NOMO-1 (cell line): ENCODE measurements at regions not wholly inside any gene's neighbourhood (a gene's known extent, or its start where the extent isn't known, plus 50 kb on each side); places are given as distances from the start of the nearest gene placed in this dataset.

Source experiments
- DNase-seq, 2 experiments: peaks; one replicate each; lab custom pipeline; 2025; ENCODE audit not compliant: unreplicated experiment in 2 of 2; lab: John Stamatoyannopoulos, UW

DNA sequence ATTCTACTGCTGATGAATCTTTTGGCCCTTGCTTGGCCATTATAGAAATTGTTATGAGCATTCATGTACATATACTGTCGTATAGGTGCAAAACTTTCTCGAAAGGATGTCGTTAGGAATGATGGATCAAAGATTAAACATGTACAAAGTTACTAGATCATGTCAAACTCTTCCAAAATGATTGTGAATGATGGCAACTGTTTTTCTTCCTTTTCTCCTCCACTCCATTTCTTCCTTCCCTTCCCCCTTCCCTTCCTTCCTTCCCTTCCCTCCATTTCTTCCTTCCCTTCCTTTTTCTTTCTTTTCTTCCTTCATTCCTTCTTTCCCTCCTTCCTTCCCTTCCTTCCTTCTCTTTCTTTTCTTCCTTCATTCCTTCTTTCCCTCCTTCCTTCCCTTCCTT is 973.9 kb downstream of the CDH11 start:
- DNase-seq = no peak

DNA sequence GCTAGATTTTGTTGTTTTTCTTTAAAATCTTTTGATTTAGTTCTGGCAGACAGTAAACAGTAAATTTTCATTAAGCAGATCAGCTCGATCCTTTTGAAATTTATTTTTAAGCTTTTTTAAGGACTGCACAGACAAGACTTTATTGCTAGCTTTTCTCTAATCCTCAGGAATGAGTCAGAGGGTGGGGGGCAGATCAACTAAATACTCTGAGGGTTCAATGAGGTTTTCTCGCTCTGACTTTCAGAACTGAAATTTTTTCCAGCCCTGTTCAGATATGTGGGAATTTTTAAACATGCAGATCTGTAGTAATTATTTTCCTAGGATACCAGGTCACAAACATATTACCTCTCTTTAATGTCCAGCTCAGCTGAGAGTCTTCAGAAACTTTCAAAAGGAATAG is 977.2 kb downstream of the CDH11 start:
- no peak for DNase-seq

DNA sequence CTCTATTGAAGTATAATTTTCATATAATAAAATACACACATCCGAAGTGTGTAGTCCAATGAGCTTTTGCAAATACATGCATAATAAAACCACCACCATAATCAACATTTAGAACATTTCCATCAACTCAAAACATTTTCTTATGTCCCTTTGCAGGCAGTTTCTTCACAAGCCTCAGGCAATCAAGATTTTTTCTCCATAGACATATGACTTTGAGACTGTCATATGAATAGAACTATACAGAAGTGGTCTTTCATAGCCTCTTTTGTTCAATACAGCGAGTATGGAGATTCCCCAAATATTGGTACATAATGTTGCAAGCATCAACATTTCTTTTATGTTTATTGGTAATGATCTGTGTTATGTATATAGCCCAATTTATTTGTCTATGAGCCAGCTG is 983.2 kb downstream of the CDH11 start:
- no peak for DNase-seq

DNA sequence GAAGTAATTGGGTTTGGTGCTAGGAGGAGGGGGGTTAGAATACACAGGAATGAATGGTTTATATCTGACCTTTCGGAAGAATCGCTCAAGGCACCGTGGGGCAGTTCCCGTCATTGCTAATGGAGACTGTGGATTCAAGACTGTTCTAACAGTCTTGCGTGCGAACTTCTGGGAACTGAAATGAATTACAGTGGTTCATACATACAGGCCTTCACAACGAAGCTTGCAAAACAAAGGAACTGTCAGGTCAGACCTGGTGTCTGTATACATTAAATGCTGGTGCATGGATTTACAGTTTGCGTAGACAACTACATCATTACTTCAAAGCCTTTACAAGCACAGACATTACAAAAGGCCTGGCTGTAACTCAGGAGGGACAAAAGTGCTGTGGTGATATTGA is 983.9 kb downstream of the CDH11 start:
- no peak for DNase-seq

DNA sequence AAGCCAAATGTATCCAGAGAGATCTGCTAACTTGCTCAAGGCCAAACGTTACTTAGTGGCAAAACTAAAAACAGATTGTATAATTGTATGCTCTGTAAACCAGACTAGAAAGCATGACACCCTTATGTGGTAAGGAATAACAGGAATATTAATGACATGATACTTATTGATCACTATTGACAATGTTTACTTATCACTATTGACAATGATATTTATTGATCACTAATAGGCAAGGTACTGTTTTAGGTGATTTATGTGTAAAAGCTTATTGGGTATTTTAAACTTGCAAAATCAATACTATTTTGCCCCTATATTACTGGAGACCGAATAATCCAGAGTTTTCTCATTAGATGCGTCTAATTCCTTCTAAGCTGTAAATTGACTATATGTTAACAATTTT is 985.1 kb downstream of the CDH11 start:
- no peak for DNase-seq

DNA sequence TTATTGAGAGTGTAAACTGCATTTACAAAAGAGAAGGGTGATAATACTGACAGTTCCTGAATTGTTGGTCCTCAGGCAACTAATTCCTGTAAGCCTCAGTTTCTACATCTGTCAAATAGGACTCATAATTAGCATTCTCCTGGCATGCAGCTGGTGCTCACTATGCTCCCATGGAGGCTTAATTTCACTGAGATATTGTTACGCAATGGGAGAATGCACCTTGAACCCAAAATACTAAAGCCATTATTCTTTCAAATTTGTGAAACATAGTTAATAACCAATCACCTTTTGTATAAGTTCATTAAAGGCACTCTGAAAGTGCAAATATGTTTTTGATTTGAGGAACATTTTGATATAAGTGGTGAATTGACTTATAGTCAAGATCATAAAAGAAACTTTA is 985.5 kb downstream of the CDH11 start:
- no peak for DNase-seq

DNA sequence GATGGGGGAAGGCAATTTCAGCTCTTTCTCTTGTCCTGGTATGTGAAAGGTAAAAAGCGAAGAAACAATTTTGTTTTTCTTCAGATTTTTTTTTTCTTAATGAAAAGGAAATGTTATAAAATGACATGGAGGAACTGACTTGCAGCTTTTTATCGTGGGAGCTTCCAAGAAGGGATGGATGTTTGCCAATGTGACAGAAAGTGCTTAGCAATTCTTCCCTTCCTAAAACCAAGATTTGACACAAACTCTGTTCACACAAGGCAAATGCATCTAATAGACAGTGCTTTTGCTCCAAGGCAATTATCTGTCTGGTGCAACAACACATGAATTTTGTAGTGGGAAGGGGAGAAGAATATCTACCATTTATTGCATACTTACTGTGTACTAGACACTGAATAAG is 988.5 kb downstream of the CDH11 start:
- DNase-seq = no peak

DNA sequence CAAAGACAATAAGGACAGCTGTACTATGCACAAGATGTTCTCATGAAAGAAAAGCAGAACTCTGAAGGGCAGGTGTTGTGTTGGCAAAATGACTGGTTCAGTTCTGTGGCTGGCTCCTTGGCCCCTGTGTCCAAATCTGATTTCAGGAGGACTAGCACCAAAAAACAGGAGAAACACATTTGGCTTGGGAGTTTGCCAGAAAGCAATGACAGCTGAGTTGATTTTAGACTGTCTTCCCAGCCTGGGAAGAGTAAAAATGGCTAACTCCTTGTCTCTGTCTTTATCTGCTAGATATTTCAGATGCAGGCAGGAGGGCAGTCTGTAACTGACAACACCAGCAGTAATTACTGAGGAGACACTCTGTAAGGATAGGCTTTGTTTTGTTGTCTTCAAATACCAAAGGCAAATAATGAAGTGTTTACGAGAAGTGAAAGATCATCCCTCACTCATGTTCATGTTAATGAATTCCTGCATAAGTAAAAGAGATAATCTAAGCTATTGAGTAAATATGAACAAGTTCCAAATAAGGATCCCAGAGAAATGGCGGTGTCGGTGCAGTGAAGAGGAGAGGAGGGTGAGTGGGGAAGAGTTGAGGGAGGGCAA is 989.0 kb downstream of the CDH11 start:
- DNase-seq = no peak

DNA sequence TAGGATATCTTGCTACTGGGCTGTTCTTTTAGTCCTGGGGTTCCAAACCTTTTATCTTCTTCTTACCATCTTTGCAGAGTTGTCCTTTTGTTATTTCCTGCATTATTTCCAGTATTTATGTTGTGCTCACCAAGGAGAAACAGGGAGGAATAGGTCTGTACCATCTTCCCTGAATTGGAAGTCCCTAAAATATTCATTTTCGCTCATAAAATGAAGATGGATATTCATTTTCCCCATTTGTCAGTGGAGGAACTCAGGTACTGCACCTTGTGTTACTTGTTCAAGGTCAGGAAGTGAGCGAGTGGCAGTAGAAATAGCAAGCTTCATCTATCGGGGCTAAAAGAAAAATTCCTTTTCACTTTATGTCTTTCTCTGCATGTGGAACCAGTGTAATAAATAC is 989.7 kb downstream of the CDH11 start:
- DNase-seq = no peak

DNA sequence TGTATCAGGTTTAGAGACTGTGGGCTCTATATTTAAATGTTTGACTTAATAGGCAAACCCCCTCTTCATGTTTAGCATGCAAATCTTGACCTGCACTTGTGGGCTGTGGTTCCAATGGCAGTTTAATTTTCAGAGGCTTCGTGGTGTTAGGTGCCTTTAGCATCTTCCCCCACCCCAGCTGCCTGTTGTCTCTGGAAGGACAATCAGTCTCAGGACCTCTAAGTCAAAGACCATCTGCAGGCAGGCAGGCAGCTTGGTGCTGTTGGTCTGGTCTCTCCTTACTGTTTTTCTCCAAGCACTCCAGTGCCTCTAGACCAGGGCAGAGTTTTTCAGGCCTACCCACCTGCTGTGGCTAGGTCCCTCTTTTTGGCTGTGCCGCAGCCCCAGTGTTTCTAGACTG is 990.4 kb downstream of the CDH11 start:
- DNase-seq = no peak

DNA sequence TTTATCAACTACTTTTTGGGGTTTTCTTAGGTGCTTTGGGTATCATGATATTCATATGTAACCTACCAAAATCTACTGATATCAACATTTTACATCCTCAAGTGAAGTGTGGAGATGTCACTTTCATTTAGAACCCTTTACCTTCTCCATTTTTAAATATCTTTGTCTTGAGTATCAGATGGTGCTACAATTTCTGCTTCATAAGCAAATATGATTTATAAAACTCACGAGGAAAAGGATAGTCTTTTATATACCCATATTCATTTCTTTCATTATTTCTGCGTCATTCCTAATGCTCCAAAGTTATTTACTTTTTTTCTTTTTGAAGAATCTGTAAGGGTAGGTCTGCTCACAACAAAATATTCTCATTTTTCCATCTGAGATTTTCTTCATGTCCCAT is 991.7 kb downstream of the CDH11 start:
- no peak for DNase-seq

DNA sequence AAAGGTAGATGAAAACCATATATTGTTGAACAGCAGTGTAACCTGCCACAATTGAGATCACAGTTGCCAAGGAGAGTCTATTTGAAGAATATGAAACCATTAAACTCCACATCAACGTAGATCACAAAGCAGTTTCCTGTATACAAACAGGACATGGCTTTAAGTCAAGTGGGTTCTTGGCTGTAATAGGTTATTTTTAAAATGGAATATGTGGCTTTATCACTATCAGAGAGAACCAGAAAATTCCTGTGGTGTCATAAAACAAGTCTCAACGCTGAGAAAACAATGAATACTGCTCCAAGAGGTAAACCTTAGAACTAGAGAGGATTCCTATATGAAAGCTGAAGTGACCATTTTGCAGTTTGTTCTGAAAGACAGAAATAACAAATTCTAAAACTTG is 999.7 kb downstream of the CDH11 start:
- DNase-seq = no peak

DNA sequence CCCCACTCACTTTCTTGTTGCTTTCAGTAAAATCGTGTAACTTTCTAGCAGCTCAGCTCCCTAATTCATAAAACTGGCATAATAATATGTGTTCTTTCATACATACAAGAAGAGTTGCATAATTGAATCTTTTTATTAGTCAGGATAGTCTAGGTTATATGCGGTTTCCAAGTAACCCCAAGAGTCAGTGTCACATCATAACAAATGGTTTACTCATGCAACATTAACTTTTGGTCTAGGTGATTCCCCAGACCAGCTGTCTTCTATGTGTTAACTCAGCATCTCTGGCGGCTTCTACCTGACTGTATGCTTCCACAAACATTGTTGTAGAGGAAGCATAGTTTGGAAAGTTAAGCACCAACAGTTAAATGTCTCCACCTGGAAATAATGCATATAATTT is 1000.4 kb downstream of the CDH11 start:
- no peak for DNase-seq

DNA sequence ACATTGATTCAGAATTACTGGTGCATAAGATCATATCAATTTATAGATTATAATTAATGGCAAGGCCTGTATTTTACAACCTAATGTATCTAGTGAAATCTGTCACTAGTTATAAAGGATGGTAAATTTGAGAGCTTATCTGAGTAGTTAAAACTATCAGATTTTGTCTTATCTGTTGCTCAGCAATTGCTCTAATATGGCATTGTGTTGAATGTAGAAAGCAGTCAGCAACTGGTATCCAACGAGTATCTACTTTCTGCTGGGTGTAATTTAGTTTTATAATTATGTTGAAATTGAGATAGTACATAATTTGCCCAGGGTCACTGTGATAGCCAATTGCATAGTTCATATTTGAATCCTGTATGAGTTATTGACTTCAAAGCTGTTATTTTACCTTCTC is 1005.7 kb downstream of the CDH11 start:
- no peak for DNase-seq

DNA sequence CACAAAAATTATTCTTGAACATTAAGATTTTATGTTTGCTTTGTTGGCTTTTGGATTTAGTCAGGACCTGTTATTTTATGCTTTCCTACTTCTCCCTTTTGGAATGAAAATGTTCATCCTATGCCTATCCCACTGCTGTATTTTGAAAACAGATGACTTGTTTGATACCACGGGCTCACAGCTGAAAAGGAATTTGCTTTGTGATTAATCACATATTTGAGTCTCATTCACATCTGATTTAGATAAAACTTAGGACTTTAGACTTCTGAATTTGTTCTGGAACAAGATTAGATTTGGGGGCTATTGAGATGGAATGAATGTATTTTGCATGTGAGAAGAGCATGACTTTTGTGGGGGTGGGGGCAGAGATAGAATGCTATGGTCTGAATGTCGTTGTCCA is 1012.6 kb downstream of the CDH11 start:
- no peak for DNase-seq

DNA sequence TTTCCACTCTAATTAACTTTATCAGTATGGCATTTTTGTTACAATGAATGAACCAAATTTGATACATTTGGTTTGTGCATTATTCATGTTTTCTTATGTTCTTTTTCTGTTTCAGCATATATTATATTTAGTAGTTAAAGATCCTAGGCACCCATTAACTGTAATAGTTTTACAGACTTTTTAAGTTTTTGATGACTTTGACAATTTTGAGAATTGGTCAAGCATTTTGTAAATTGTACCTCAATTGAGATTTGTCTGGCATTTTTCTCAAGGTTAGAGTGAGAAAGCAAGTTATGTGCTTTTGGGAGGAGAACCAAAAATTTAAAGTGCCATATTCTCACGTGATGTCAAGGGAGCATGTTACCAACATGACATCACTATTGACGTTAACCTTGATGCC is 1019.2 kb downstream of the CDH11 start:
- DNase-seq = no peak

DNA sequence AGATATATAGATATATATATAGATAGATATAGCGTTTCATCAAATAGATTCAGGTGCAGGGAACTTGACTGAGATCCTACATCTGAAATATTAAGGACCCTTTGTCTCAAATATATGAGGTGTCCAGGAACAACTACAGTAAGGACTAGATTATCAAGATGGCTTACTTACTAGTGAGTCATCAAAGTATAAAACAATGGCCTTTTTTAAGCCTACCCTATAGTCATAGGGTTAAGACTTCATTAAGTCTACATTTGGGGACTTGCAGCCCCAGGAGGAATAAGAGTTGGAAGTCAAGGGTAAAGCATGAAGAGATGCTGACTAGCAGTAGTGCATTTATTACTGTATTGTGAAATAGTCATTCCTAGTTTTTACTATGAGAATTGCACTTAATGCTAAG is 1023.4 kb downstream of the CDH11 start:
- DNase-seq = no peak

DNA sequence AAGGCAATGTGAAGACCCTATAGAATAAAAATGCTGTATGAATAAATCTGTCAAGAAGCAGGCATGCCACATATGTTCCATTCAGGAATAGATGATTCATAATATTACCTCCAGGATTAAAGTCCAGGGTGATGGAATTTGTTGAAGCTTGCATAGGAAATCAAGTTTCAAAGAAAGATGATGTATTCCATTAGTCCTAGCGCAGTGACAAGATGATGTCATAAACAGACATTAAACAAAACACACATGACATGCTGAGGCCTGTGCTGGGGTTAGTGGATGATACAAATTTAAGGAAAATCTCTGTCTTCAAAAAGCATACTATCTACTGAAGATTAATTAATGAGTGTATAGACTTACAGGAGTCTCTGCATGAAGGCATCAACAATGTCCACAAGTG is 1025.2 kb downstream of the CDH11 start:
- no peak for DNase-seq

DNA sequence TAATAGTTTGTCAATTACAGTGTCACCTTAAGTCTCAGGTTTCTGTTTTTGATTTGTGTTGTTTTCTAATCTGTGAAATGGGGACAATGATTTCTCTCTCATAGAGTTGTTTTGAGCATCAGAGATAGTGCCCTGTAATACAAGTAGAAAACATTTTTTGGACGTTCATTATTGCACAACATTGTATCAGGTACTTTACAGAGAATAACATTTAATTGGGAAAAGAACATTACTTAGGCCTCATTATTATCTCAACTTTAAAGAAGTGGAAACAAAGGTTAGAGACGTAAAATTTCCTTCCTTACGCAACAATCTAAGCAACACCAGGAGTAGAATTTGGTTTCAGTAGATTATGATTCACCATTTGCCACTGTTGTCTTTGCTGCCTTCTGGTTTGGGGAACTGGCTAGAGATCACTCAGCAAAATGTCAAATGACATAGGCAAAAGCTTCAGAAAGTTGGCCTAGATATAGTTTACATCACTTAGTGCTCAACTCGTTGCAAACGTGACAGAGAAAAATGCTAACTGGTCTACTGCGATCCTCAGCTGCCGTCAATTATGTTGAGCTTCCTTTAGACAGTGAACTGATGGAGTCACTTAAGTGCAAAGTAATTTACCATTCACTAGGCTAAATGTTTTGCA is 1026.8 kb downstream of the CDH11 start:
- DNase-seq = no peak

DNA sequence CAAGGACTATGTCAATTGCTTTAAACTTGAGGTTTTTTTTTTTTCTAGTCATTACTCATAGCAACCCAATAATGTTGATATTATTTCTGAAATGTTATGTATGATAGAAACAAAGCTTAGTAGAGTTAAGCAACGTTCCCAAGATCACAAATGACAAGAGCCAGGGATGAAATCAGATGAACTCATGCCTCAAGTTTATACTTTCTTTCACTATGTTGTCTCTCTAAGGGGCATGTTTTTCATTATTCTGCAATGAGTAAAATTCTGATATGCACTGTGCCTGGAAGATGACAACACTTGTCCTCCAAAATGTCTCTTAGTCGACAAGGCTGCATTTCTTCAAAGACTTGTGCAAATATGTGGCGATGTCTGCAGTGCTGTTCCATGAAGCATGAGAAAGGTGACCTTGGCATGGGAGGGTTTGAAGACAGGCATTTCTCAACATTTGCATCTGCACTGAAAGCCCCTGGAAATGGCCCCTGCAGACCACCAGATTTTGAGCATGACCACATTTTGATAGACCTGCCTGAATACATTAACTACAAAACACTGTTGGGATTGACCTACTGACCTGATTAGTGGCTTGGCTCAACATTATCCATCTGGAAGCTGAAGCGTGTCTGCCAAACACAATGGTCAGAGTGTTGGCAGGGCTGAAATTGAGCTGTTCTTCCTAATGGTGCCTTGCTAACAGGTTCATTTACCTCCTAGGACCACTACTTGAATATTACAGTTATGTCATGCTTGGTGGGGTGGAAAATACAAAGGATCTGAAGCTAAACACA is 1027.5 kb downstream of the CDH11 start:
- DNase-seq = no peak

DNA sequence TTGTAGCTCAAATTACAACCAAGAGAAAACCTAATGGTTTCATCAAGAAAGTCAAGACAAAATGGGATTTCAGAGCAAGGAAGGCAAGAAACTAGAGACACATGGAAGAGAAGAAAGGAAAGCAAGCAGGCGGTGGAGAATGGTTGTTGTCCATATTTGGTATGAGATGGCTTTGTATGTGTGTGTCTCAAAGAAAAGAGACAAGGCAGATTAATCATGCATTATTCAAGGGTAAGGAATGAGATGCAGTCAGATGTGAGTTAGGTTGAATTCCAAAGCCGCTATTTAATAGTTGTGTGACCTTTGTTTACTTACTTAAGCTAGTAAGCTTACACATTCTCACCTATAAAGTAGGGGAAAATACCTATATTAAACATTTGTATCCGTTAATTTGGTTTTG is 1029.6 kb downstream of the CDH11 start:
- DNase-seq = no peak

DNA sequence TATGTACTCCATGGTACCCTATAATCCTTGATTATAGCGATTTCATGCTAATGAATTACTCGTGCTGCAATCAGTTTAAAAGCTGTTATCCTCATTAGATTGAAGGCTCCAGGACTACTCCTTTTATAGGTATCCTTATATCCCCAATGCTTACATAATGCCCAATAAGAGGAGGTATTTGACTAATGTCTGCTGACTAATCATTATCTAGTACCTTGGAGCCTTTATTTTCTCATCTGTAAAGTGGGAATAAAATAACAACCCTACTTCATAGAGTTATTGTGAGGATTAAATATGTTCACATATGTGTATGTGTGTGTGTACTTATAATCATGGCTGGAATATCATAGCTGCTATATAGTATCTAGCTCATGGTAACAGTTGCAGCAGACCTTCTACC is 1031.5 kb downstream of the CDH11 start:
- no peak for DNase-seq
